ENCODE measurements at regions not wholly inside any gene's neighbourhood (a gene's known extent, or its start where the extent isn't known, plus 50 kb on each side); places are given as distances from the start of the nearest gene placed in this dataset.

DNA sequence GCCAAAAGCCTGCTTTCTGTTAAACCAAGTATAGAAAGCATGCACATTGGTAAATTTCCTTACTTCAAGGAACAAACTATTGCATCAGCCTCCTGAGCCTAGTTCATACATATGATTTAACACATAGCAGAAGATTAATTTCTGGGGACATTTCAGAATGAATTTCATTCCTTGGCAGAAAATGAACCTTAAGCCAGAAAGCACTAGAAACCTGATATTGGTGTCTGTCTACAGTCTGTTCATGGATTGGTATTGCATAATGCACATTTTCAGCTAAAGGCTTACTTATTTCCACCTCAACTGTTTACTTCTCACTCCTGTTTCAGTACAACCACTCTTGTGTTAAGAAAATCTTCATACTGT, 1471.8 kb upstream of the NUDT12 start:
- no peak overlapping the region for H3K4me3 ChIP-seq (ENCODE audit: low read length)
- no peak for DNase-seq (ENCODE audit: low read depth, low spot score)

DNA sequence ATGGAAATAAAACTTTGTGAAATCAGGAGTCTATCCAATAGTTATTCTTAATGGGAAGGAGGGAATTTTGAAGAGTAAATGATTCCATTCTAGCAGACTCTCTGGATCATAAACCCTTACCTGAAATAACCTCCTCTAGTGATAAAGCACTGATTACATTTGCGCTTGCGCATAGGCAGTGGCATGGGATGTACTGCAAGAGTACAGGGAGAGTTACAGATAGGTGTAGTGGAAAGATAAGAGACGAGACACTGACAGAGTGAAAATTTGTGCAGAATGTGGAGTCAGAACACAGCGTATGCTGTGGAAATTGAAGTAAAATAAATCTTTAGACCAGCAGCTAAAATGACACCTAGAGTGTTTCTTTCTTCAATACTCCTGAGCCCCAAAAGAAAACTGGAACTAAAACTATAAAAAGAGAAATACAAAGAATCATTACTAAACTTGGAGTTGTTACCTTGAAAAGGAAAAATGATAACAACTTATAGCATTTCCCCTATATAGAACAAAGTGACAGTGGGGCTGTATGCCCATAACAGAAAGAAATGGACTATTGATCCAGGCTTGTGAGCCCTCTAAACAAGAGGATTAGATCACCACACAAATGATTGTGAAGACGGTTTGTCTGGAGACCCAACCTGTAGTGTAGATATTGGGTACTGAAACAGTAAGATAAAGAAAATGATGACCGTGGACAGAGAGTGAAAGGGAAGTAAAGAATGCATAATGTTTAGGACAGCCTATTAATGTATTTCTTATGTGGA, 1471.2 kb upstream of the NUDT12 start:
- DNase-seq (ENCODE audit: low read depth, low spot score) = no peak
- no peak overlapping the region for H3K4me3 ChIP-seq (ENCODE audit: low read length)

DNA sequence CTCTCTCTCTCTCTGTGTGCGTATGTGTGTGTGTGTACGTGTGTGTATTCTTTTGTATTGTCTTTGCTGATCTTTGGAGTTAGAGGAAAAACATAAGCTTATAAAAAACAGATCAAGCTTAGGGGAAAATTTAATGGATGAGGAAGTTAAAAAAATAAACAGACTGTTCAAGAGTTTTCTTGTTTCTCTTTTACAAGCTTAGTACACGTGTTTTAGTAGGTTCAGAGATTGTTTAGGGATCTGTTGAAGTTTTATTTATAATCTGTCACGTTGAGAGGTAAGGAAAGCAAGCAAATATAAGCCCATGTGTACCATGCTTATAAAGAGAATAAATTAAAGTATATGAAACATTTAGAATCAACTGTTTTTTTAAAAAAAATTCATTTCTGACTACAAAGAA, 1470.3 kb upstream of the NUDT12 start:
- no peak overlapping the region for H3K4me3 ChIP-seq (ENCODE audit: low read length)
- DNase-seq (ENCODE audit: low read depth, low spot score) = no peak

DNA sequence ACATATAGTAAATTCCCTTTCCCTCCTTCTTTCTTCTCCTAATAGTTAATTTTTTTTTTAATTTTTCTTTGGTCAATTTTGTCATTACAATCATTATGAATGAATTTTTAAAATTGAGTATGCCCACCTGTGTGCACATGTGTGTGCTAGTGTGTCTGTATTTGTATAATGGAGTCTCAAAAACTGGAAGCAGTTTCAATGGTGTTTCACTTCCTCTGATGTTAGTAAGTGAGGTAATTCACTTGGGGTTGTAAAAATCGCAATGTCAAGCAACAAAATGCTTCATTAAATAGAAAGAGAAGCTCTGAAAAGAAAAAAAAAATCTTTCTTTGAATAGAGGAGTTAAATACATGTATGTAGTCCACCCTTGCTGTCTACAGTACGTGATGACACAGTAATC, 1467.6 kb upstream of the NUDT12 start:
- DNase-seq (ENCODE audit: low read depth, low spot score) = no peak
- H3K4me3 ChIP-seq (ENCODE audit: low read length) = no peak overlapping the region

DNA sequence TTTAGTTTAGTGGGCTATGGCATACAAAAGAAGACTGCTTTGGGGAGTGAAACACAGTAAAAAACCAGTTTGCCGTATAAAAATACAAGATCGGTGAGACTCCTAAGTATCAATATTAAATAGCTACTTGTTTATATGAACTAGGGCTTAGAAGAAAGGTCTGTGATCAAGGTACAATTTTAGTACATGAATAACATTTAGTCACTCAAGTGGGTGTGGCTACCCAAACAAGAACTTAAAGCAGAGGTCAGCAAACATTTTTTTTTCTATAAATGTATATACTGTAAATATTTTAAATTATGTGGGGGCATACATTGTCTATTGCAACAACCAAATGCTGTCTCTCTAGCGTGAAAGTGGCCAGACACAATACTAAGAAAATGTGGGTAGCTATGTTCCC, 1452.5 kb upstream of the NUDT12 start:
- no peak overlapping the region for H3K4me3 ChIP-seq (ENCODE audit: low read length)
- DNase-seq (ENCODE audit: low read depth, low spot score) = no peak

DNA sequence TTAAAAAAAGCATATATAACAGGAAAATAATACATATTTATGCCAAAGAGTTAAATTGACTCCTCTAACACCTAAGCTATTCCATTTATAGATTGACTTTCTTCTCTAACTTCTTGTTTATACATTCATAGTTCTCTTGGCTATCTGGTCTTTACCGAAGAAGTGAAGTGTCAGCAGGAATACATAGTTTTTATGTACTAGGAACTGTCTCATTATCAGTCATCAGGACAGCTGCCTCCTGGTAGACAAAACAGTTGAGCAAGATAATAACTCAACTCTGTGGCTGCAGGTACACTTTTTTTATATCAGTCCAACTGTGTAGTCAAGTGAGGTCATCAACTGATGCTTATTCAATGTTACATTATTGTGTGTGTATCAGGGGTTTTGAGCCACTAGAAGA, 1436.0 kb upstream of the NUDT12 start:
- H3K4me3 ChIP-seq (ENCODE audit: low read length) = no peak overlapping the region
- no peak for DNase-seq (ENCODE audit: low read depth, low spot score)

DNA sequence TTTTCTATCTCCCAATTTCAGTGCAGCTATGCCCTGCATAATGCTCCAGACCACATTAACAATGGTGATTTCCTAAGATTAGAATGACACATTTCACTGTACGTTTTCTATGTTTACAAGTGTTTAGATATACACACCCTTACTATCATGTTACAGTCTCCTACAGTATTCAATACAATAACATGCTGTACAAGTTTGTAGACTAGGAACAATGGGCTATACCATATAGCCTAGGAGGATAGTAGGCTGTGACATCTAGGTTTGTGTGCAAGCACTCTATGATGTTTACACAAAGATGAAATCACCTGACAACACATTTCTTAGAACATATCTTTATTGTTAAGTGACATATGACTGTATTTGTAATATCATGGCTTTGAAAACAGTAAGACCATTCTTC, 1435.6 kb upstream of the NUDT12 start:
- no peak for DNase-seq (ENCODE audit: low read depth, low spot score)
- no peak overlapping the region for H3K4me3 ChIP-seq (ENCODE audit: low read length)

DNA sequence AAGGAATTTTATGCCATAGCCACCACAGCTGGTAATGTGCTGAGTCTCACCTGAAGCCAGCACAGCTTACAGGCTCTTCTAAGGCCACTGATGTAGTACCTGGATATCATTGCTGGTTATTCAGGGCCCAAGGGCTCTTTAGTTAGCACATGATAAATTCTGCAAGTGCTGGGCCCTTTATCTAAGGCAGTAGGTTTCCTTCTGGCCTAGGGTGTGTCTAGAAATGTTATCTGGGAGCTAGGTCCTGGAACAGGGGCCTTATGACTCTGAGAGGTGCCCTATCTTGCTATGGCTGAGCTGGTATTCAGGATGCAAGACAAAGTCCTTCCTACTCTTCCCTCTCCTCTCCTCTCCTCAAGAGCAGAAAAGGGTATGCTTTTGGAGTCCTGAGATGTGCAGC, 1424.5 kb upstream of the NUDT12 start:
- no peak for DNase-seq (ENCODE audit: low read depth, low spot score)
- H3K4me3 ChIP-seq (ENCODE audit: low read length) = no peak overlapping the region

DNA sequence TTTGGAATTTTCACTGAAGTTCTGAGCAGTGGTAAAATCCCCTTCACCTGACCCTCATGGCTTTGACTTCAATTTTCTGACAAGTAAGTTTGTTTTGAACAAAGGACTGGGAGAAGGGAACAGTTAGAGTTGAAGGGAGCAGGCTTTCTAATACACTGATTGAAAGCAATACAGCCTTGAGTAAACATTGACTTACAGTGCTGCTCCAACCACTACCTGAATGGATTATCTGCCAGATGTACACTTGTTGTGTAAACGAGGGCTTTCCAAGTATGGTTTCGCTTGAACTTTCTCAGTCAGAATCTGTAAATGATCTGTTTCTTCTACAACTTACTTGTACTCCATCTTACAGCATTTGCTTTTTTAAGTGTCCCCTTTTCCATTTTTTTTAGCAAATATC, 1414.9 kb upstream of the NUDT12 start:
- H3K4me3 ChIP-seq (ENCODE audit: low read length) = no peak overlapping the region
- DNase-seq (ENCODE audit: low read depth, low spot score) = no peak

DNA sequence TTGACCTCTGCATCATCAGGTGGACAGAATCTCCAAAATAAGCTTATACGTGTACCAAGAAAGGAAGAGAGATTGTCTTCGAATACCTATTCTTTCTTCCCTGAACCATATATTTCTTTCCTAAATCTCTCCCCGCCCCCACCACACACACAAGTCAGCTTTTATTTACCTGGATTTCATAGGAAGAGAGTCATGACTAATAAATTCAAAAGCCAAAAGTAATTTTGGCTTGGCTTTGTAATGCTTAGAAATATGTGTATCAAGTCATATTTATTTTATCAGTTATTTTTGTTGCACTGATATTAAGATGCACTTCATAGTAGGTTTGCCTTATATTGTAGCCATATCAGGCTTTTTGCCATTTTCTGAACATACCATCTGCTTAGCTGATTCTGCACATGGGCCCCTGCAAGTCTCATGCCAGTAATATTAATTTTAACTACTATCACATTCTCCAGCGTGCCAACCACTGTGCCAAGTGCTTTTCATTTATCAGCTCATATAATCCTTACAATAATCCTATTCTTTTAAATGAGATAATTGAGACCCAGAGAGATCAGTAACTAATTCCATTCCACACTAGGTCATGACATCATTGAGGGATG, 1405.3 kb upstream of the NUDT12 start:
- DNase-seq (ENCODE audit: low read depth, low spot score) = no peak

DNA sequence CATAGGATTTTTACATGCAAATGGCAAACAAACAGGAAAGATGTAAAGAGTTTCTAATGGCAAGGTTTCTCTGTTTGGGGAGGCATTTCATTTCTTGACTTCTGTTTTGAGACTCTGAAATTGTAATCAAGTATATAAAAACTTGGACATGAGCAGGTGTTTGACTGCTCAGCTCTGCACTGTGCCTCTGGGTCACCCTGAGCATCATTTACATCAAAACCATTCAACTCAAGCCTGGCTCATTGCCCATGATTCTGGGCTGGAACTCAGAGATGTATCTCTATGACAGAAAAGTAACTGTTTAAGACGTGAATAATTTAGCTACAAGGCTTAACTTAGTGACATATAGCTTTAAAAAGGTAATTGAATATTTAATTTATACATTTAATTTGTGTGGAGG, 1402.4 kb upstream of the NUDT12 start:
- DNase-seq (ENCODE audit: low read depth, low spot score) = no peak
- H3K4me3 ChIP-seq (ENCODE audit: low read length) = no peak overlapping the region

More for the DNA sequence above, 1405.3 kb upstream of the NUDT12 start:
- H3K4me3 ChIP-seq (ENCODE audit: low read length) = no peak overlapping the region

DNA sequence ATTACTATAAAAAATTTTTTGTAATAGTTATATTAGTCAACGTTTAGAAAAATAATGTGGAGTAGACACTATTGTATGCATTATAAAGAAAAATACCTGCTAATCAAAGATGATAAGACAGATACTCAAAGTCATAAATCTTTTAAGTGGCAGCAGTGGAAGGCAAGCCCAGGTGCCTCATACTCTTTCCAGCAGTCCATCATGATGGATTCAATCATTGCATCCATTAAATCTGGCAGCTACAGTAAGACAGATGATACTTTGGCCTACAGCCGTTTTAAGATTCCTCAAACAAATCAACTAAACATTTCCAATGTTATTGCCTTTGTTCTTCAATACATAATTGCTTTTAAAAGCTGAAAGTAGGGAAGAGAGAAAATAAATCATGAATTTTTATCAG, 1392.9 kb upstream of the NUDT12 start:
- DNase-seq (ENCODE audit: low read depth, low spot score) = no peak
- no peak overlapping the region for H3K4me3 ChIP-seq (ENCODE audit: low read length)

DNA sequence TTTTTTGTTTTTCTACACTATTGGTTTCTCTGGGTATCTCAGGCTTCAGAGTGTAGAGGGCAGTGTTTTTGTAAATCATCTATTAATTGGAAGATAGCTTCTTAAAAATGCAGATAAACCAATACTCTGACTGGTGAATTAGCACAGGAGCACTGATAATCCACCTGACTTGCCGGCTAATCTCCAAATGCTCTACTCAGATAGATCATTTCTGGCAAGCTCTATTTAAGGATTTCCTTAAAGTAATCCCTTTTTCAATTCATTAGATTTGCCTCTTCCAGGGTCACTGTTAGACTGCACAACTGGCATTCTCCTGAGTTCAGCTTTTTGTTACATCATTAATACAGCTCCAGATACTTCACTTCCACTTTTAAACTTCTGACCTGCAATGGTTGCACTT, 1390.3 kb upstream of the NUDT12 start:
- DNase-seq (ENCODE audit: low read depth, low spot score) = no peak

DNA sequence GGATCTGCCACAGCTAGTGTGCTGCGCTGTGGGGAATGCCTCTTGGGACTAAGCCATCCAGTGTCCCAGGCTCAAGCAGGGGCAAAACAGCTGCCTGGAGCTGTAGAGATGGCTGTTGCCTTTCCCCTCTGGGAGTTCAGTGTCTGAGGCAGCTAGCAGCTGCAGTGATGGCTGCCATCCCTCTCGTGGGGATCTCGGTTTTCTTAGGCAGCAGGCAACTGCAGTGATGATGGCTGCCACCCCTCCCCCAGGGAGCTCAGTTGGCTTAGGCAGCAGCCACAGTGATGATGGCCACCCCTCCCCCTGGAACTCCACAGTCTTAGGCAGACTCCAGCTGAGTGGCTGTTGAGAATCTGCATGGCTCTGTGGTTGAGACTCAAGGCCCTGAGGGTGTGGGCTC, 1389.2 kb upstream of the NUDT12 start:
- H3K4me3 ChIP-seq (ENCODE audit: low read length) = no peak overlapping the region
- DNase-seq (ENCODE audit: low read depth, low spot score) = no peak

More for the DNA sequence above, 1390.3 kb upstream of the NUDT12 start:
- H3K4me3 ChIP-seq (ENCODE audit: low read length) = no peak overlapping the region

DNA sequence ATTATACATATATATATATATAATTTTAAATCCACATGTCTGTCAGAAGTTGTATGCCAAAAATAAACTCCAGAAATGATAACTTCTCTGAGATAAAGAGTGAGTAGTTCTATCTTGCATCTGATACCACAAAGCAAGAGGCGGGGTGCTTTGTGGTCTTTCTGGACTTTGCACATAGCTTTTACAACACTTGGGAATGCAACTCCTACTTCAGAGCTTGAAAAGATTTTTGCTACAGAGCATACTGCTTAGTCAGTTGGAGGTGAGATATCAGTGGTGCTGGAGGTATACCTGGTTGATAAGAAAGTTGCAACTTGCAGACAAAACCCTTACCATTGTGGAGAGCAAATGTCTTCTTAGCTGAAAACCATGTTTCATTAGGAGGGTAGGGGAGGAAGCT, 1384.5 kb upstream of the NUDT12 start:
- H3K4me3 ChIP-seq (ENCODE audit: low read length) = no peak overlapping the region
- no peak for DNase-seq (ENCODE audit: low read depth, low spot score)

DNA sequence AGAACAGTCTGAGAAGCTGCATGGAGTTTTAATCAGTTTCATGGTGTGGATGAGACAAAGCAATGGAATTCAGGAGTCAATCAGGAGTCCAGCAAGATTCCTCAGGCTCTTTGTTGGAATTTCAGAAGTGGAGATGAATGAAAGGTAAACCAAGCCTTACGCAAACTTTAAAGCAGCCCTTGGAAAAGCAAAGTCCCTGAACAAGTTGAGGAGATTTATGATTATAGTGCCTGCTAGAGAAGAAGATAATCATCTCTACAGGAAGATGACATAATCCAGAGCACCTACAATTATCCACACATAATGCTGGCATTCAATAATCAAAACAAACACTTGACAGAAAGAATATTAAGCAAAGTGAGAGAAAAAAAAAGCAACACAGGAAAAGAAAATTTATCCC, 1380.1 kb upstream of the NUDT12 start:
- DNase-seq (ENCODE audit: low read depth, low spot score) = no peak
- H3K4me3 ChIP-seq (ENCODE audit: low read length) = no peak overlapping the region

DNA sequence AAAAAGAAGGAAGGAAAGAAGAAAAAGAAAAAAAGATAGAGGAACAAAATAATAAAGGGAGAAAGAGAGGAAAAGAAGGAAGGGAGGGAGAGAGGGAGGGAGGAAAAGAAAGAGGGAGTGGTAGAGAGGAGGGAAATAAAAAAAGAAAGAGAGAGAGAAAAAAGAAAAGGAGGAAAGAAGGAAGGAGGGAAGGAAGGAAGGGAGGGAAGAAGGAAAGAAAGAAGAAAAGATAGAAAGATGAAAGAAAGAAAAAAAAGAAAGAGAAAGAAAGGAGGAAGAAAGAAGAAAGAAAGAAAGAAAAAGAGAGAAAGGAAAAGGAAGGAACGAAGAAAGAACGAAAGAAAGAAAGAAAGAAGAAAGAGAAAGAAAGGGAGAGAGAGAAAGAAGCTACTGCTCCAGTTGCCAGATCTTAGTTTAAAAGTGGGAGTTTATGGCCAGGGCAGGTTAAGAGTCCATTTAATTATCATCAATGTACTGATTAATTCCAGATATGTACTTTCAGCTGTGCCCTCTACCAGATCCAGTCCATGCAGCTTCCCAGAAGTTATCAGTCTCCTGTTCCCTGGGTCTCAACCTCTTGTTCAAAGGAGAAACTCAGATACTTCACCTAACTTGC, 1378.5 kb upstream of the NUDT12 start:
- DNase-seq (ENCODE audit: low read depth, low spot score) = no peak

DNA sequence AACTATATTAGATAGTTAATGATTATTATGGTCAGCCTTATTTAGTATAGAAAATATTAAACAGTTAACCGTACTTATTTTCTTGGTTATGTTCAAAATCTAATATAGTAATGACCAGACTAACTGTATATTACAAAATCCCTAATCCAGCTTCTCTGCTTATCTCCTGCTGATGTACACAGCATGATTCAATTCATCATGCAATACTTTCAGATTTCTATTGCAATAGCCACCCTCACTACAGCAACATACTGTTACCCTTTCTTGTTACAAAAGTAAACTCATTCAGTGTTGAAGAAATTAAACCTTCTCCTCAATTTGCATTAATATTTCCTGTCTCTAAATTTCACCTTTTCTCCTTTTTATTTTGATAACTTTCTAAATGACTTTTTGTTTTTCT, 1375.0 kb upstream of the NUDT12 start:
- DNase-seq (ENCODE audit: low read depth, low spot score) = no peak
- H3K4me3 ChIP-seq (ENCODE audit: low read length) = no peak overlapping the region

More for the DNA sequence above, 1378.5 kb upstream of the NUDT12 start:
- no peak overlapping the region for H3K4me3 ChIP-seq (ENCODE audit: low read length)

DNA sequence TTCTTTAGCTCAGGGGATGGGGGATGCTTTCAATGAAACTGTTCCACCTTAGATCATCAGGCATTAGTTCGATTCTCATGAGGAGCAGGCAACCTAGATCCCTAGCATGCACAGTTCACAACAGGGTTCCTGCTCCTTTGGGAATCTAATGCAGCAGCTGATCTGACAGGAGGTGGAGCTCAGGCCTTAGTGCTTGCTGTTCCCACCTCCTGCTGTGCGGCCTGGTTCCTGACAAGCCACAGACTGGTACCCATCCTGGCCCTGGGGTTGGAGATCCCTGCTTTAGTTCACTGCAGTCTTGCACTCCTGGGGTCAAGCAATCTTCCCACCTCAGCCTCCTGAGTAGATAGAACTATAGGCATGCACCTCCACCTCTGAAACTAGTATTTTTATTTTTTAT, 1369.8 kb upstream of the NUDT12 start:
- H3K4me3 ChIP-seq (ENCODE audit: low read length) = no peak overlapping the region
- no peak for DNase-seq (ENCODE audit: low read depth, low spot score)

DNA sequence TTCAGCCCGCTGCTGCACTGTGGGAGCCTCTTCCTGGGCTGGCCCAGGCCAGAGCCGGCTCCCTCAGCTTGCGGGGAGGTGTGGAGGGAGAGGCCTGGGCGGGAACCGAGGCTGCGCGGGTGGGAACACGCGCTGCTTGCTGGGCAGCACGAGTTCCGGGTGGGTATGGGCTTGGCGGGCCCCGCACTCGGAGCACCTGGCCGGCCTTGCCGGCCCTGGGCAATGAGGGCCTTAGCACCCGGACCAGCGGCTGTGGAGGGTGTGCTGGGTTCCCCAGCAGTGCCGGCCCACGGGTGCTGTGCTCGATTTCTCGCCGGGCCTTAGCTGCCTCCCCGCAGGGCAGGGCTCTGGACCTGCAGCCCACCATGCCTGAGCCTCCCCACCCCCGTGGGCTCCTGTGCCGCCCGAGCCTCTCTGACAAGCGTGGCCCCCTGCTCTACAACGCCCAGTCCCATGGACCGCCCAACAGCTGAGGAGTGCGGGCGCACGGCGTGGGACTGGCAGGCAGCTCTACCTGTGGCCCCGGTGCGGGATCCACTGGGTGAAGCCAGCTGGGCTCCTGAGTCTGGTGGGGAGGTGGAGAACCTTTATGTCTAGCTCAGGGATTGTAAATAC, 1366.4 kb upstream of the NUDT12 start:
- no peak overlapping the region for H3K4me3 ChIP-seq (ENCODE audit: low read length)
- no peak for DNase-seq (ENCODE audit: low read depth, low spot score)
